AG20443 (cell line): ENCODE measurements at regions not wholly inside any gene's neighbourhood (a gene's known extent, or its start where the extent isn't known, plus 50 kb on each side); places are given as distances from the start of the nearest gene placed in this dataset.

ENCODE experiments used
- DNase-seq: peaks from one replicate; pipeline ENCODE4 v3.0.0; 2012; ENCODE audit warnings: low spot score, mixed read lengths

- no peak for DNase-seq
Observed at GRCh38 chr14:101229666-101230065, 326.1 kb upstream of the RTL1 start.

GRCh38 chr14:101230161-101230850 lies 326.8 kb upstream of the RTL1 start:
- DNase-seq, result no peak

- no peak for DNase-seq
Observed at GRCh38 chr14:101230851-101231550, 327.5 kb upstream of the RTL1 start.

- no peak for DNase-seq
Observed at GRCh38 chr14:101231828-101232227, 328.3 kb upstream of the RTL1 start.

GRCh38 chr14:101232340-101233020 lies 328.8 kb upstream of the DIO3 start:
- no peak for DNase-seq

GRCh38 chr14:101233021-101233366 lies 328.3 kb upstream of the DIO3 start:
- DNase-seq, result no peak

GRCh38 chr14:101233391-101233790 lies 327.9 kb upstream of the DIO3 start:
- no peak for DNase-seq

- DNase-seq, result no peak
Observed at GRCh38 chr14:101233808-101234207, 327.5 kb upstream of the DIO3 start.

DNA sequence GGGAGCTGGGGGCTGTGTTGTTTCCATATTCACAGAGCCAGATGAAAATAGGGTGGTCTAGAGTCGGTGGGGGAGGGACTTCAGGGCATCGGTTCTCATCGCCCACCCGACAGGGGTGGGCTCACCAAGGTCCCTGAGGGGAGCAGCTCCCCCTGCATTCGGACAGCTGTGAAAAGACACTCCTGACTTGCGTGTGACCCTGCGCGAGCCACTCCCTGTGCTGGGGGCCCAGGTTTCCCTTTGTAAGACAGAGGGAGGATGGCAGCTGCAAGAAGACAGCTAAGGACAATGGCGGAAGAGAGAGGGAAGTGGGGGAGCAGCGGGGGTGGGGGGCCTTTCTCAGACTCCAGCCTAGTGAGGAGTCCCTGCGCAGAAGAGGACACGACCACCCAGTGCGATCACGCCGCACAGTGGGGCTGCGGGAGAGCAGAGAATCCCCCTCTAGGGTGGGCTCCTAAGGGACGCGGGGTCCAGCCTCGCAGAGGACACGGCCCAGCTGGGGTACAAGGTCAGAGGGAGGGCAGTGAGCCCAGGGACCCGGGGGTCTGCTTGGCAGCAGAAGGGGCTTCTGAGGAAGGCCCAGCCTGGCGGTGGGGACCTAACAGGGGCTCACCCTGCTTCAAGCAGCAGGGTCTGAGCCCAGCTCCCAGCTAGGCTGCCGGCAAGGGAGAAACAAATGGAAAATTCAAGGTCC lies 326.9 kb upstream of the DIO3 start:
- DNase-seq, result no peak

DNA sequence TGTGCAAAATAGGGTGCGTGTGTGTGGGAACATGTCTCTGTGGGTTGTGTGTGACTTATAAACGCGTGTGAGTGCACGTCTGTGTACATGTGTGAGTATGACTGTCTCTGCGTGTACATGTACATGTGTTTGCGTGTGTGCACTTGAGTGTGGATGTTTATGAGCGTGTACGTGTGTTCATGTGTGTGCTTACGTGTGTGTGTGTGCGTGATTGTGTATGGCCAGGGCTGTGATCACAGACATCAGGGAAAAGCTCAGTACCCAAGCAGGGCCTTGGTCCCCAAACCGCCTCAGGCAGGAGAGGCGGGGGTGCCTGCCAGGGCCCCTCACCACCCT lies 326.3 kb upstream of the DIO3 start:
- no peak for DNase-seq

DNA sequence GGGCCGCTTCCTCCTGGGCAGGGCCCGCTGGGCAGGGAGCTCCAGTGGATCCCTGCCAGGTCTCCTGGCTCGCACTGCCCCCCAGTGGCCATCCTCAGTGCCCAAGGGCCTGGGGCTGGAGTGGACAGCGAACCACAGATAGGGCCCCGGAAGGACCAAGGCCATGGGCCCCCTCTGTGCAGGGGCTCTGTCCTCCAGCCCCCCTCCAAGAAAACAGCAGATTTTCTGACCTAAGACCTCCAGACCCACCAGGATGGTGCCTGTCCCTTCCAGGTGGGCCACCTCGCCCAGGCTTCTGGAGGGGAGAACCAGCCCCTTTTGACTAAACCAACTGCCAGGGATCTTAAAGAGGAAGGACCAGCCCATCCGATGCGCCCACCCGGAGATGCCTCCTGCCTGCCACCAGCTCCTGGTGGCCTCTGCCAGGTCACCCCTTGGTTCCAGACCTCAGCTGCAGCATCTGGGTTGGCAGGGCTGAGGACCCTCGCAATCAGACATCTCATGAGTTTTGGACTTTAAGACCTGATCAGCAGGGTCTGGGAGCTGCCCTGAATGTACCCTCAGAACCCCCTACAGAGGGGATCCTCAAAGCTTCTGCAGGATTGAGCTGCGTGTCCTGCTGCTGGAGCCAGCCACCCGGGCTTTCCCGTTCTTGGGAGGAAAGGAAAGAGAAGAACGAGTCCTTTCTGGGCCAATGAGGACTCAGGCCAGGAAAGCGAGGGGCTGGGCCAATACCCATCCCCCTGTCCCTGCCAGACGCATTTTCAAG lies 325.8 kb upstream of the DIO3 start:
- DNase-seq, result peak; percentile 77

GRCh38 chr14:101236496-101237251 lies 324.6 kb upstream of the DIO3 start:
- no peak for DNase-seq

DNA sequence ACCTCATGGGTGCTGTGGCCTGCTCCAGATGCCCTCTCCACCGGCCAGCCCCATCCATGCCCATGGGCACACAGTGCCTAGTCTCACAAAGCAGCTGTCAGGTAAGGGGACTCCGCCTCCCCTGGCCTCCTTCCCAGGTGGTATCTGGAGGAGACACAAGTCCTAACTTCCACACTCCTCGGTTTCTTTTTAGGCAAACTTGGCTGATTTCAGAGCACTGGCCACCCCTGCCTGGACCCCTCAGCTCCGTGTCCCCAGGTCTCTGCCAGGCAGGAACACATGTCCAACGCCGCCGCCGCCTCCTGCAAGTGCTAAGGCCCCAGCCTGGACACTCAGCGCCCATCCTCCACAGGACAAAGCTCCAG lies 324.1 kb upstream of the DIO3 start:
- no peak for DNase-seq

GRCh38 chr14:101239065-101239464 lies 322.2 kb upstream of the DIO3 start:
- DNase-seq, result no peak

- no peak for DNase-seq
Observed at GRCh38 chr14:101241147-101241546, 320.1 kb upstream of the DIO3 start.

DNA sequence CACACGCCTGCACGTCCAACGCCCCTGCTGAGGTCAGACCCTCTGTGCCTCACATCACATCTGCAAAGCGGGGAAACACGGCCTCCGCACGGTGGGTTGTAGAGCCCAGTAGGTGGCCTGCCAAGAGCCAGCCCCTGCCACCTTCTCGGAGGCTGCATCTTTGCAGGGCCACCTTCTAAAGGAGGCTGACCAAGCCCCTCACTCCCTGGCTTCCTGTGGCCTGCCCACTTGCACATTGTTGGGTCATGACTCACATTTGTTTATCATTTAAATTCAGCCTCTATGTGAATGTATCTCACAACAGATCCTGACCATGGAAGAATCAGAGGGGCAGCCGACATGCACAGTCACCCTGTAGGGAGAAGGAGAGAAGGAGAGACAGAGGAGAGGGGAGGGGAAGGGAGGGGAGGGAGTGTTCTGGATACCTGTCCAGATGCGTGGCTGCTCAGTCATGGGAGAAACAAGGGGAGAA lies 319.5 kb upstream of the DIO3 start:
- no peak for DNase-seq

DNA sequence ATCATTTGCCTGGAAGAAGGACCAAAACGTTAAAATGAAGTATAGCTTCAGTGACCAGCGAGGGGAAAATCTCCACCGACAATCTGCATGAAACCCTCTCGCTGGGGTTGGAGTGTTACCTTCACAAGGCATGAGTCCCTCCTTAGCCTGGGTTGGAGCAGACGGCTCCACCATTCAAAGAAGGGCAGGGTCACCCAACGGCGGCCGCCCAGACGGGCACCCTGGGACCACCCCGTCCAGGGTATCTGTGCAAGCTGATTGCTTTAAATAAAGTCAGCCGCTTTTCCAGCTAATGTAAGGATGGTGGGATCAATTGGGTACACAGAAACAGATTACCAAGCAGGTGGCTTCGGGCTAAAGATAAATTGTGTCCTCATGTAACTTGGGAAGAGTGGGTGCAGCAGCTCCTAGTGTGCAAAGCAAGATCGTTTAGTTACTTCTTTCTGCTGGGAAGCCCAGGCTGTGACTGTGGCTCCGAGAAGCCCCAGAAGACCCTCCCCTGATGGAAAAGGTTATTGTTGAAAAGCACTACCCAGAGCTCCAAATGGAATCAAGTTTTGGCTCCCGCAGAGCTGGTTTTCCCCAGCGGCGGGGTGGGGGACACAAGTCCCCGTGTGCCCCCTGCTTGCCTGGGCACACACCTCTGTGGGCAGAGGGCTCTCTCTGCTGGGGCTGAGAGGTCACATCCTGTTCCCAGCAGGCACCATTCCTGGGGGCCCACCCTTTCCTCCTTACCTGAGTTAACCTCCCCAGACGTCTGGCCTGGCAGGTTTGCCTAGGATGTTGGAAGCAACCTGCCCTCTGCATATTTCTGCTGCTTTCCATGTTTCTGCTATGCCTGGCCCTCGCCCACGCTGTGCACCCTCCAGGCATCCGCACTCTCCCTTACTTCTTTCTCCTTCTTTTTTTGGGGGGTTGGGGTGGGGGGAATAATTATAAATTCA lies 318.6 kb upstream of the DIO3 start:
- DNase-seq, result no peak

- no peak for DNase-seq
Observed at GRCh38 chr14:101243587-101244338, 317.5 kb upstream of the DIO3 start.
